Endothelial cell (in vitro differentiated cells): ENCODE measurements at regions not wholly inside any gene's neighbourhood (a gene's known extent, or its start where the extent isn't known, plus 50 kb on each side); places are given as distances from the start of the nearest gene placed in this dataset.

Experiments used
- DNase-seq: peaks from one replicate; pipeline ENCODE4 v3.0.0; 2021; ENCODE audit warnings: low spot score
- H3K27ac Mint-ChIP-seq: one replicate; pipeline ENCODE4 v1.8.0; 2021; ENCODE audit warnings: mixed read lengths, inconsistent platforms; ENCODE audit not compliant: unreplicated experiment
- H3K27me3 Mint-ChIP-seq: one replicate; pipeline ENCODE4 v1.8.0; 2021; ENCODE audit warnings: mild to moderate bottlenecking, moderate library complexity, mixed read lengths, inconsistent platforms; ENCODE audit not compliant: unreplicated experiment
- H3K36me3 Mint-ChIP-seq: one replicate; pipeline ENCODE4 v1.8.0; 2021; ENCODE audit warnings: mild to moderate bottlenecking, low read depth, mixed read lengths, inconsistent platforms; ENCODE audit not compliant: unreplicated experiment
- H3K4me1 Mint-ChIP-seq: one replicate; pipeline ENCODE4 v1.8.0; 2021; ENCODE audit warnings: mild to moderate bottlenecking, mixed read lengths, inconsistent platforms; ENCODE audit not compliant: unreplicated experiment
- H3K4me3 Mint-ChIP-seq: one replicate; pipeline ENCODE4 v1.8.0; 2021; ENCODE audit warnings: mild to moderate bottlenecking, mixed read lengths, inconsistent platforms; ENCODE audit not compliant: unreplicated experiment
- H3K9me3 Mint-ChIP-seq: one replicate; pipeline ENCODE4 v1.8.0; 2021; ENCODE audit warnings: mixed read lengths, inconsistent platforms; ENCODE audit not compliant: unreplicated experiment
- CTCF ChIP-seq: fragments of 200-600 bp; sonication (generic); IDR thresholded peaks from one replicate; pipeline ENCODE4 v1.5.0; 2021; ENCODE audit warnings: antibody characterized with exemption; ENCODE audit not compliant: unreplicated experiment

GRCh38 chr2:228840743-228841114 lies 430.4 kb downstream of the PID1 start:
- no peak for DNase-seq
- H3K9me3 Mint-ChIP-seq: no peaks in the 10 kb centered on the region
- H3K27me3 Mint-ChIP-seq: no peaks in the 10 kb centered on the region
- no peak overlapping the region for H3K4me3 Mint-ChIP-seq
- no peaks in the 10 kb centered on the region for H3K4me1 Mint-ChIP-seq
- H3K36me3 Mint-ChIP-seq: no peaks in the 10 kb centered on the region
- H3K27ac Mint-ChIP-seq: no peak overlapping the region
- no peak for TF ChIP-seq CTCF

- no peak for DNase-seq
- no peak overlapping the region for H3K4me3 Mint-ChIP-seq
- H3K36me3 Mint-ChIP-seq: no peaks in the 10 kb centered on the region
- no peaks in the 10 kb centered on the region for H3K4me1 Mint-ChIP-seq
- no peak overlapping the region for H3K27ac Mint-ChIP-seq
- no peak for TF ChIP-seq CTCF
- no peaks in the 10 kb centered on the region for H3K27me3 Mint-ChIP-seq
- H3K9me3 Mint-ChIP-seq: no peaks in the 10 kb centered on the region
Measured at GRCh38 chr2:228840113-228840742, 430.9 kb downstream of the PID1 start.

- Mint-ChIP-seq H3K27me3 (no peaks in the 10 kb centered on the region), H3K36me3 (no peaks in the 10 kb centered on the region), H3K4me1 (peaks cover 5% of the 10 kb centered on the region), H3K4me3 (no peak overlapping the region), H3K9me3 (no peaks in the 10 kb centered on the region), H3K27ac (no peak overlapping the region)
- no peak for TF ChIP-seq CTCF
- DNase-seq: no peak
Measured at GRCh38 chr2:228839421-228839876, 431.6 kb downstream of the PID1 start.

GRCh38 chr2:228838819-228839218 lies 432.3 kb downstream of the PID1 start:
- TF ChIP-seq CTCF: no peak
- no peaks in the 10 kb centered on the region for H3K27me3 Mint-ChIP-seq
- no peak overlapping the region for H3K4me3 Mint-ChIP-seq
- H3K27ac Mint-ChIP-seq: no peak overlapping the region
- peaks cover 5% of the 10 kb centered on the region for H3K4me1 Mint-ChIP-seq
- no peak for DNase-seq
- H3K36me3 Mint-ChIP-seq: no peaks in the 10 kb centered on the region
- no peaks in the 10 kb centered on the region for H3K9me3 Mint-ChIP-seq

GRCh38 chr2:228828397-228828796 lies 442.7 kb downstream of the PID1 start:
- no peaks in the 10 kb centered on the region for H3K36me3 Mint-ChIP-seq
- H3K4me3 Mint-ChIP-seq: no peak overlapping the region
- no peak for TF ChIP-seq CTCF
- no peaks in the 10 kb centered on the region for H3K4me1 Mint-ChIP-seq
- DNase-seq: no peak
- H3K27ac Mint-ChIP-seq: no peak overlapping the region
- no peaks in the 10 kb centered on the region for H3K27me3 Mint-ChIP-seq
- no peaks in the 10 kb centered on the region for H3K9me3 Mint-ChIP-seq
